Putamen (tissue), 1 donor: ENCODE measurements at regions not wholly inside any gene's neighbourhood (a gene's known extent, or its start where the extent isn't known, plus 50 kb on each side); places are given as distances from the start of the nearest gene placed in this dataset.
"Not testable (repeated sequence)": the region's sequence is repeated elsewhere in the genome, so short reads cannot be mapped to it uniquely, and the experiment has no call there.

Experiments used
- DNase-seq: peaks from one replicate; pipeline ENCODE4 v3.0.0-alpha.2; 2016; ENCODE audit warnings: low spot score

DNA sequence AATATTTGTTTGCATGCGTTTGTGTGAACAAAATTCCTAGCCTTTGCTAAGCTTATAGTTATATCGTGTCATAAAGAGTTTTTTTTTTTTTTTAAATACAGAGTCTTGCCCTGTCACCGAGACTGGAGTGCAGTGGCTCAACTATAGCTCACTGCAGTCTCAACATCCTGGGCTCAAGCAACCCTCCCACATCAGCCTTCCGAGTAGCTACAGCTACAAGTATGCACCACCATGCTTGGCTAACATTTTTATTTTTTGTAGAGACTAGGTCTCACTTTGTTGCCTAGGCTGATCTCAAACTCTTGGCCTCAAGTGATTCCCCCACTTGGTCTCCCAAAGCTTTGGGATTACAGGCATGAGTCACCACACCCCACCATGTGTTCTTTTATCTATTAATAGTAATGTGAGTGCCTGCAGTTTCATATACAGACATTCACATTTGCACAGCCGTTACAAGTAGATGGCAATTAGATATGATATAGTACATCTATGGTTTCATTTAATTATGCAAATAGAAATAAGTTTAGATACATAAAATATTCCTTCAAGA is 848.6 kb downstream of the PDCD6IP start:
- no peak for DNase-seq

- no peak for DNase-seq
Measured at GRCh38 chr3:34650131-34650530, 851.7 kb downstream of the PDCD6IP start.

- DNase-seq: no peak
Measured at GRCh38 chr3:34668915-34669314, 870.5 kb downstream of the PDCD6IP start.

DNA sequence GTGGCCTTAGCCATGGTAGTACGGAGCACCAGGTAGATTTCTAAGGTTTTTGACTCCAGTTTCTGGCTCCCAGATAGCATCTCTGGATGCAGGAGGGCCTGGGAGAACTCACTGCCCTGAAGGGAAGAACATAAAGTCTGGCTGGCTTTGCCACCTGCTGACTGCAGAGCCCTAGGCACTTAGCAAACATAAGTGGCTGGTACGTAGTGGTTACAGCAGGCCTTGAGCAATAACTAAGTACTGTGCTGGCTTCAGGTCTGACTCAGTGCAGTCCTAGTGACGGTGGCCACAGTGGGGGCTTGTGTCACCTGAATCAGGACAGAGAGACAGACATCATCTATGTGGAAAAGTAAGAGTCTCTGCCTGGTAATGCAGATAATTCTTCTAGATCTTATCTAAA is 871.1 kb downstream of the PDCD6IP start:
- no peak for DNase-seq

GRCh38 chr3:34675383-34676120 is 877.1 kb downstream of the PDCD6IP start:
- DNase-seq: no peak

DNA sequence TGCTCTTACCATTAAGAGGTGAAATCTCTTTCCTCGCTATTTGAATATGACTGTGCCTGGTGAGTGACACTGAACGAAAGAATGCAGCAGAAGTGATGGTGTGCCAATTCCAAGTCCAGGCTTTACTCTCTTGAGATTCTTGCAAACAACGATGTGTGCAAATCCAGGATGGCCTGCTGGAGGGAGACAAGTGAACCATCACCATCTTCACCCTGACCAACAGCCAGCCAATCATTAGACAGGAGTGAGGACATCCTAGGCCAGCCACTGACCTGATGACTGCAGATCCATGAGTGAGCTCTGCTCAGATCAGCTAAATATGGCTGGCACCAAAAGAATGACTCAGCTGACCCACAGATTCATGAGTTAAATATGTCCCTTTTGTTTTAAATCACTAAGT is 878.0 kb downstream of the PDCD6IP start:
- DNase-seq: no peak

DNA sequence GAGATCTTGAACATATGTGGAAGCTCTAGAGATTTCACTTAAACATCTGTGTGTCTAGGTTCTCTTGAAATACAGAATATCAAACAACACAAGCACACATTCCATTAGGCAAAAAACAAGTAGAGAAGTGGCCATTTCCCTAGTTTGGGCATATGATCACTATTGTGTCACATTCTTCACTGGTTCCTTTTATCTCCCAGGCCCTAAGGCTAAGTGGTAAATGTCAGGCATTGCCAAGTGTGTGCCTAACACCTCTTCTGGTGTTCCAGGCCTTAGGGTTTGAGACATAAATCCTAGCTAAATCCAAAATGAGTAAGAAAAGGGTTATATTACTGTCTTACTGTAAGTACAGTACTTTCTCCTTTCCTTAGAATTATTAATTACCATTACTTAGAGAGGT is 880.1 kb downstream of the PDCD6IP start:
- no peak for DNase-seq

GRCh38 chr3:34679055-34679454 is 880.6 kb downstream of the PDCD6IP start:
- not testable (repeated sequence) for DNase-seq

DNA sequence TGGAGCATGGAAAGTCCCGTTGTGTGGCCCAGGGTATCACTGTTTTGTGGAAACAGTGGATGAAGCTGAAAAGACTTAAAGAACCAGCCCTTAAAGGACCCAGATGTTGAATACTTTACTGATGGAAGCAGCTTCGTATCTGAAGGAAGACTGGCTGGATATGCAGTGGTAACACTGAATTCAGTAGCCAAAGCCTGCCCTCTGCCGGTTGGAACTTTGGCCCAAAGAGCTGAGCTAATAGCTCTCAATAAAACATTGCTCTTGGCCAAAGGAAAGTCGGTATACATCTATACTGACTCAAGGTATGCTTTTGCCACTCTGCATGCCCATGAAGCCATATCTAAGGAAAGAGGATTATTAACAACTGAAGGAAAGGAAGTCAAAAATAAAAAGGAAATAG is 885.4 kb downstream of the PDCD6IP start:
- peak; percentile 4 for DNase-seq

- DNase-seq: no peak
Measured at GRCh38 chr3:34686541-34686940, 888.1 kb downstream of the PDCD6IP start.

GRCh38 chr3:34687671-34688070 is 889.2 kb downstream of the PDCD6IP start:
- DNase-seq: no peak

DNA sequence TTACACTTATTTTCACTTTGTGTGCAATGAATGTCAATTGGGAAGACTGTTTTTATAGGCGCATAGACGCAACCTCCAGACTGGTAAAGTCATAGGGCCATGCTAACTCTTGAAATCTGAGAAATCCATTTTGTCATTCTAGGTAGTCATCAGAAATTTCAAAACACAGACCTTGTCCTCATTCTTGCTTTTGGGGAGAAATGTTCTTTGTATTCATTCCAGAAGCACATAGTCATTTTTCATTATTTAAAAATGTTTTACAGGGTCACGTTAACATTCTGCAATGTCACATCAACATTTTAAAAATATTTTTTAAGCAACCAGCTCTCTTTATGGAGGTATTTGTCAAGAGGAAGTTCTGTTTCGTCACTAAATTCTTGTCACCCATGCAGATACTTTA is 898.4 kb downstream of the PDCD6IP start:
- no peak for DNase-seq

DNA sequence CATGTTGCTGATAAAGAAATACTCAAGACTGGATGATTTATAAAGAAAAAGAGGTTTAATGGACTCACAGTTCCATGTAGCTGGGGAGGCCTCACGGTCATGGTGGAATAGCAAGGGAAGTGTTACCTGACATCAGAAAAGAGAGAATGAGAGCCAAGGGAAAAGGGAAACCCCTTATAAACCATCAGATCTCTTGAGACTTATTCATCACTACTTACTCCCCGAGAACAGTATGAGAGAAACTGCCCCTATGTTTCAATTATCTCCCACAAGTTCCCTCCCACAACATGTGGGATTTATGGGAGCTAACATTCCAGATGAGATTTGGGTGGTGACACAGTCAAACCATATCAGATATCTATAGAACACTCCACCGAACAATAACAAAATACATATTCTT is 904.6 kb downstream of the PDCD6IP start:
- no peak for DNase-seq

- DNase-seq: no peak
Measured at GRCh38 chr3:34724916-34725499, 914.3 kb upstream of the ARPP21 start.

GRCh38 chr3:34725774-34726173 is 913.6 kb upstream of the ARPP21 start:
- DNase-seq: no peak

- DNase-seq: no peak
Measured at GRCh38 chr3:34727700-34728099, 911.6 kb upstream of the ARPP21 start.

DNA sequence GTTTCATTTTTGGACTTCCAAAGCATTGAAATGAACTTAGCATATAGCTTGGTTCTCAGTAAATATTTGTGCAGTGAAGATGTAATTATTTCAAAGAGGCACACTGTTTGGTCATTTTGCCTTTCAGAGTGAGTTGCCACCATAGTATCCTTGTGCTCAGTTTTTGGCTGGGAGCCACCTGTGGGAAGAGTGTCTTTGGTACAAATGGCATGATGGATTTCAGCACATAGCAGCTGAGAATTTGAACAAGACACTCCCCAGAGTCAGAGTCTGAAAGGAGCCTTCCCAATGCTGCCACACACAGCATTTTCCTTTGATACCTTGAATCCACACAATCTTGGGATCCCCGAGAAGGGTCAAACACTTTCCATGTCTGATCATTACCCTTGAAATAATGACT is 897.2 kb upstream of the ARPP21 start:
- no peak for DNase-seq

DNA sequence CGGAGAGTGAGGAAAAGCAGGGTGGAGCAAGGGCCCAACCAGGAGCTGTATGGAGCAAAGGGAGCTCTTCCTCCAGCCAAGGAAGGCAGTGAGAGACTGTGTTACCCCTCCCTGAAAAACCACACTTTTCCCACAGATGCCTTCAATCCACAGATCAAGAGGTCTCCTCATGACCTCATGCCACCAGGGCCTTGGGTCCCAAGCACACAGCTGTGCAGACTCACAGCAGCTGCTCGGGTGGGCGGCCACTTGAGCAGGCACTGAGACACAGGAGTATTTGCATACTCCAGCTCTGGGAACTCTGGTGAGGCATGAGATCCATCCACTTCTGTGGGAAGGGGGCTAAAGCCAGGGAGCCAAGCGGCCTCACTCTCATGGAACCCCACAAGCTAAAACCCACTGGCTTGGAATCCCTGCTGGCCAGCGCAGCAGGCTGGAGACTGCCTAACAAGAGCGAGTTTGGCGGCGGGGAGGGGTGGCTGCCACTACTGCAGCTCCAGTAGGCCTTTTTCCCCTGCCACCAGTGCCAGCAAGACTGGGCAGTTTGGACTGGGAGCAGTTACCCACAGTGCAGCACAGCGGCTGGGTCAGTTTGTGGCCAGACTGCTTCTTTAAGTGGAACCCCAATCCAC is 880.6 kb upstream of the ARPP21 start:
- no peak for DNase-seq

- no peak for DNase-seq
Measured at GRCh38 chr3:34777386-34777785, 861.9 kb upstream of the ARPP21 start.

DNA sequence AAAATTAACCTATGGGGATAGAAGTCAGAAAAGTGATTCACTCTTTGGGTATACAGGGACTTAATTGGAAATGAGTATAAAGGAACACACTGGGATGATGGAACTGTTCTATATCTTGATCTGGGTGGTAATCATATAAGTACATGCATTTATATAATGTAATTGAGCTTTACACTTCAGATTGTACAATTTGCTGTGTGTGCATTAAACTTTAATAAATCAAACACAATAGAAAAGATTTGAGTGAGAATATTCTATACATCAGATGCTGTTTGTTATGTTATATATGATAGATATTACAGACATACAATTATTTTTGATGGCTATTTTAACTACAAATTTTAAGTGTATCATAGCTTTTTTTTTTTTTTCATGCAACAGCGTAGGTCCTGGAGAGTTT is 860.2 kb upstream of the ARPP21 start:
- DNase-seq: no peak

DNA sequence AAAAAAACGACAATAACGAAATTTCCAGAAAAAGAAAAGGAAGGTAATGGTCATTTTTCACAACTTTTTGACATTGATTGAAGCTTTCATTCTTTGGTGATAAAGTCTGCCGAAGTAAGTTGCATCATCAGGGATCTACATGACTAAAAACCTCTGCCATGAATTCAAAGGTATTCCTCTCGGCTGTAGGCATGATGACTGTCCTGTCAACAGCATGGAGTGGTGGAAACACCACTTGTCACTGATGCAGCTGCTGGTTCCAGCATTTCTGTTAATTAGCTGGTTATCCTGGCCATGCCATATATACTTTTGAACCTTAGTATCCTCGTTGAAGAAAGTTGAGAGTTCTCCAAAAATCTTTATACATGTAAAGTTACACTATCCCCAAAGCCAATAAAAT is 859.0 kb upstream of the ARPP21 start:
- DNase-seq: no peak

- DNase-seq: no peak
Measured at GRCh38 chr3:34780973-34781372, 858.4 kb upstream of the ARPP21 start.

GRCh38 chr3:34782871-34783270 is 856.5 kb upstream of the ARPP21 start:
- DNase-seq: no peak
